Skeletal muscle tissue (tissue), 3 donors: ENCODE measurements at regions not wholly inside any gene's neighbourhood (a gene's known extent, or its start where the extent isn't known, plus 50 kb on each side); places are given as distances from the start of the nearest gene placed in this dataset.

Source experiments
- H3K27ac ChIP-seq: one replicate; pipeline ENCODE4 v1.7.0; 2013; ENCODE audit warnings: mild to moderate bottlenecking, low read depth, low read length, inconsistent platforms
- H3K27me3 ChIP-seq, 3 donors: one replicate each; pipeline ENCODE4 v1.7.0; 2013; ENCODE audit warnings: low read length in 3 of 3; ENCODE audit not compliant: control insufficient read depth in 3 of 3, insufficient read depth in 3 of 3
- H3K36me3 ChIP-seq, 3 donors: one replicate each; pipeline ENCODE4 v1.7.0; 2013; ENCODE audit warnings: low read length in 3 of 3; ENCODE audit not compliant: control insufficient read depth in 3 of 3, insufficient read depth in 3 of 3
- H3K4me1 ChIP-seq, 3 donors: one replicate each; pipeline ENCODE4 v1.7.0; 2013; ENCODE audit warnings: low read length in 3 of 3, mild to moderate bottlenecking in 3 of 3; ENCODE audit not compliant: control insufficient read depth in 3 of 3, insufficient read depth in 3 of 3
- H3K4me3 ChIP-seq, 3 donors: one replicate each; pipeline ENCODE4 v1.7.0; 2013; ENCODE audit warnings: low read length in 3 of 3
- H3K9ac ChIP-seq, 3 donors: one replicate each; pipeline ENCODE4 v1.7.0; 2013; ENCODE audit warnings: low read length in 3 of 3, mild to moderate bottlenecking in 3 of 3, moderate library complexity in 2 of 3, low read depth in 1 of 3
- H3K9me3 ChIP-seq, 3 donors: one replicate each; pipeline ENCODE4 v1.7.0; 2013; ENCODE audit warnings: low read length in 3 of 3; ENCODE audit not compliant: control insufficient read depth in 3 of 3
- donor health status: Osteomylitis.

- no peaks in the 10 kb centered on the region for H3K36me3 ChIP-seq
- H3K4me1 ChIP-seq, result no peaks in the 10 kb centered on the region
- H3K27me3 ChIP-seq, result no peaks in the 10 kb centered on the region
- H3K9ac ChIP-seq, result no peak overlapping the region
- no peak overlapping the region for H3K4me3 ChIP-seq
- no peak overlapping the region for H3K27ac ChIP-seq
- no peaks in the 10 kb centered on the region for H3K9me3 ChIP-seq
Observed at GRCh38 chr12:87157791-87158190, 871.4 kb downstream of the C12orf50 start.

DNA sequence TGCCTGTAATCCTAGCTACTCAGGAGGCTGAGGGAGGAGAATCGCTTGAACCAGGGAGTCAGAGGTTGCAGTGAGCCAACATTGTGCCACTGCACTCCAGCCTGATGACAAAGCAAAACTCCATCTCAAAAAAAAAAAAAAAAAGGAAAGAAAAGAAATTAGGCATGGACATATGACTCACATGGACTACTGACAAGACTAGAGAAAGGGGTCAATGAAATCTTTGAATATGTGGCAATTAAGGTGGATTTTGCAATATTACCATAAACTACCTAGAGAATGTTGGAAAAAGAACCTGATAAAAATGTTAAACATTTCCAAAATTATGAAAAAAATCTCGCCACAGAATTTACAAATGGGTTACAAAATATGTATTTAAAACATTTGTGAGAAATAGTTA, 873.6 kb downstream of the C12orf50 start:
- Histone ChIP-seq H3K27ac (no peak overlapping the region), H3K9me3 (no peaks in the 10 kb centered on the region), H3K4me3 (no peak overlapping the region), H3K9ac (no peak overlapping the region), H3K4me1 (no peaks in the 10 kb centered on the region), H3K36me3 (no peaks in the 10 kb centered on the region), H3K27me3 (no peaks in the 10 kb centered on the region)

DNA sequence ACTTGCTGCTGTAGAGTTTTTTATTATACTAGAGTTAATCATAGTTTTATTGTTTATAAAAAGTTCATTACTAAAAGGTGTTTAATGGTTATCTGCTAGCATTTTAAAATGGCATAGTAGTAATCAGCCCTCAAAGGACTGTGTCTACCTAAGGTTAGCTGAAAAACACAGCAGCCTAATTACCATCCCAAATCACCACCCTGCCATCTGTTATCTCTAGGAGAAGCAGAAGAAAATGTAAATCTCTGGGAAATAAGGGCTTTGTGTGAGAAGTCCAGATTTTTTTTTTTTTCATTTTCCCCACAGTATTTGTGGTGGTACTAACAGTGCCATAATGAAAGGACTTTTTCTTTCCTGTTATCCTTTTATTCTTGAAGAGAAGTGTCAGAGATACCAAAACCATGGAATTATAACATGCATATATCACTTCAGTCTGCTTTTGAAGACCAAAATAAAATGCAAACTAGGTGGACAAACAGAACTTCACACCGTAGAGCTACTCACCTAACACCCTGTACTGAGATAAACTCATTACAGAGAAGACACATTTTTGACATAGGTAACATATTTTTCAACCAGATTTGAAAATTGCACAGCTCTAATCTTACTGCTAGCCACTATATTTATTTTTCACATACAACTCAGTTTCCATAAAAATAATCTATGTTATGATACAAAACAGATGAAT, 876.2 kb downstream of the C12orf50 start:
- Histone ChIP-seq H3K9ac (no peak overlapping the region), H3K27ac (no peak overlapping the region), H3K4me1 (no peaks in the 10 kb centered on the region), H3K36me3 (no peaks in the 10 kb centered on the region), H3K27me3 (no peaks in the 10 kb centered on the region), H3K9me3 (no peaks in the 10 kb centered on the region), H3K4me3 (no peak overlapping the region)

- no peak overlapping the region for H3K9ac ChIP-seq
- no peaks in the 10 kb centered on the region for H3K9me3 ChIP-seq
- H3K27me3 ChIP-seq, result no peaks in the 10 kb centered on the region
- H3K4me3 ChIP-seq, result no peak overlapping the region
- no peaks in the 10 kb centered on the region for H3K4me1 ChIP-seq
- no peak overlapping the region for H3K27ac ChIP-seq
- no peaks in the 10 kb centered on the region for H3K36me3 ChIP-seq
Observed at GRCh38 chr12:87152075-87152474, 877.1 kb downstream of the C12orf50 start.

GRCh38 chr12:87150969-87151662, 878.1 kb downstream of the C12orf50 start:
- Histone ChIP-seq H3K9me3 (no peaks in the 10 kb centered on the region), H3K36me3 (no peaks in the 10 kb centered on the region), H3K4me1 (no peaks in the 10 kb centered on the region), H3K9ac (no peak overlapping the region), H3K27ac (no peak overlapping the region), H3K4me3 (no peak overlapping the region), H3K27me3 (no peaks in the 10 kb centered on the region)

DNA sequence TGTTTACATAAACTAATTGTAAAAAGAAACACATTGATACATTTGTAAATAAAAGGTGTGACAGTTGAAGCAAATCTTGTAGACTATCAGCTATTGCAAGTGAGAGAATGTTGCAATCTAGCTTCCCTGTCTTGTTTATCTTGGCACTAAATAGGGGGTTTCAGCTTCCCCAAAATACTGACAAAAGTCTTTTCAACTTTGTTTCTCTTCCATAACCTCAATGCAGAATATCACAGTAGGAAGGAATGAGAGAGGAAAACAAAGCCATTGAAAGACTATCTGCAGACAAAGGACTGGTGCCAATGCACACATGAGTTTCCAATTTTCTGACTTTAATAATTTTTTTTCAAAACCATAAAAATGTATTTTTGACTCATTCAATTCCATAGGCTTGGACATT, 886.2 kb upstream of the MGAT4C start:
- Histone ChIP-seq H3K36me3 (no peaks in the 10 kb centered on the region), H3K27me3 (no peaks in the 10 kb centered on the region), H3K4me1 (no peaks in the 10 kb centered on the region), H3K9ac (no peak overlapping the region), H3K4me3 (no peak overlapping the region), H3K27ac (no peak overlapping the region), H3K9me3 (no peaks in the 10 kb centered on the region)

GRCh38 chr12:87141091-87141490, 884.9 kb upstream of the MGAT4C start:
- Histone ChIP-seq H3K4me3 (no peak overlapping the region), H3K9me3 (no peaks in the 10 kb centered on the region), H3K4me1 (no peaks in the 10 kb centered on the region), H3K27ac (no peak overlapping the region), H3K9ac (no peak overlapping the region), H3K36me3 (no peaks in the 10 kb centered on the region), H3K27me3 (no peaks in the 10 kb centered on the region)

GRCh38 chr12:87140262-87140661, 884.1 kb upstream of the MGAT4C start:
- Histone ChIP-seq H3K4me3 (no peak overlapping the region), H3K36me3 (no peaks in the 10 kb centered on the region), H3K27me3 (no peaks in the 10 kb centered on the region), H3K4me1 (no peaks in the 10 kb centered on the region), H3K9ac (no peak overlapping the region), H3K27ac (no peak overlapping the region), H3K9me3 (no peaks in the 10 kb centered on the region)

- Histone ChIP-seq H3K27ac (no peak overlapping the region), H3K9ac (no peak overlapping the region), H3K36me3 (no peaks in the 10 kb centered on the region), H3K9me3 (no peaks in the 10 kb centered on the region), H3K4me3 (no peak overlapping the region), H3K27me3 (no peaks in the 10 kb centered on the region), H3K4me1 (no peaks in the 10 kb centered on the region)
Observed at GRCh38 chr12:87137220-87137619, 881.0 kb upstream of the MGAT4C start.

DNA sequence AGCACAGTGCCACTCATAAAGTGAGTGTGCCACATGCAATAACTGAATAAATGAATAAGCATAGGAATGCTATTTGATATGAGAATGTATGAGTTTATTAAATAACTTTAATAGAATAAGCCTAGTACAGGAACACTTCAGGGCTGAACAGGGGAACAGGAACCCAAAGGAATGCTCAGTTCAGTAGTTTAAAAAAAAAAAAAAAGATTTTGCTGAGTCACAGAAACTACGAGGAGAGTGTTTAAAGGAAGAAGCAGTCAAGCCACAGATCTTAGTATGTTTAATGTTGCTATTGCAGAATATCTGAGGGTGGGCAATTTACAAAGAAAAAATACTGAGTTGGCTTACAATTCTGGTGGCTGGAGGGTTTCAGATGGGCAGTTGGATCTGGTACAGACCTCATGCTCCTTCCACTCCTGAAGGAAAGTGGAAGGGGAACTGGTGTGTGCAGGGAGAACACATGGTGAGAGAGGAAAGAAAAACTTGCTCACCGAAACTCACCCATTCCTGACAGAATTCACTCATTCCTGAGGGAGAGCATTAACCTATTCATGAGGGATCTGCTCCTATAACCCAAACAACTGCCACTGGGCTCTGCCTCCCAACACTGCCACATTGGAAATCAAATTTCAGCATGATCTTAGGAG, 880.3 kb upstream of the MGAT4C start:
- Histone ChIP-seq H3K36me3 (no peaks in the 10 kb centered on the region), H3K27me3 (no peaks in the 10 kb centered on the region), H3K9me3 (no peaks in the 10 kb centered on the region), H3K4me1 (no peaks in the 10 kb centered on the region), H3K4me3 (no peak overlapping the region), H3K9ac (no peak overlapping the region), H3K27ac (no peak overlapping the region)
